H9 (cell line): ENCODE measurements at regions not wholly inside any gene's neighbourhood (a gene's known extent, or its start where the extent isn't known, plus 50 kb on each side); places are given as distances from the start of the nearest gene placed in this dataset.
"Not testable (repeated sequence)": the region's sequence is repeated elsewhere in the genome, so short reads cannot be mapped to it uniquely, and the experiment has no call there.

Source experiments
- DNase-seq: peaks from one replicate; pipeline ENCODE4 v3.0.0-alpha.2; 2017
- H2AFZ ChIP-seq: one replicate; pipeline ENCODE4 v1.6.1; 2013; ENCODE audit warnings: mild to moderate bottlenecking, low read length, control low read depth, moderate library complexity
- H2AK5ac ChIP-seq: 2 replicates; pipeline ENCODE4 v1.6.1; 2013; ENCODE audit warnings: low read length, control low read depth, mixed read lengths; ENCODE audit not compliant: insufficient read length
- H2BK120ac ChIP-seq: one replicate; pipeline ENCODE4 v1.6.1; 2013; ENCODE audit warnings: low read depth, mild to moderate bottlenecking, low read length, control low read depth, inconsistent platforms; ENCODE audit not compliant: poor library complexity, severe bottlenecking
- H2BK12ac ChIP-seq: 2 replicates; pipeline ENCODE4 v1.6.1; 2013; ENCODE audit warnings: low read length, control low read depth, mixed read lengths, low read depth; ENCODE audit not compliant: insufficient read length
- H2BK15ac ChIP-seq: 2 replicates; pipeline ENCODE4 v1.6.1; 2013; ENCODE audit warnings: low read depth, low read length, control low read depth
- H2BK20ac ChIP-seq: one replicate; pipeline ENCODE4 v1.6.1; 2013; ENCODE audit warnings: low read depth, mild to moderate bottlenecking, low read length, control low read depth, inconsistent platforms; ENCODE audit not compliant: poor library complexity, severe bottlenecking
- H2BK5ac ChIP-seq: 2 replicates; pipeline ENCODE4 v1.6.1; 2013; ENCODE audit warnings: low read length, control low read depth, mixed read lengths; ENCODE audit not compliant: insufficient read length
- H3K14ac ChIP-seq: 2 replicates; pipeline ENCODE4 v1.6.1; 2013; ENCODE audit warnings: low read length, control low read depth; ENCODE audit not compliant: insufficient read depth
- H3K18ac ChIP-seq: 2 replicates; pipeline ENCODE4 v1.6.1; 2013; ENCODE audit warnings: low read depth, mild to moderate bottlenecking, mixed read lengths, low read length, control low read depth; ENCODE audit not compliant: insufficient read length
- H3K23ac ChIP-seq: 2 replicates; pipeline ENCODE4 v1.6.1; 2013; ENCODE audit warnings: low read length, control low read depth, mixed read lengths, low read depth; ENCODE audit not compliant: insufficient read length
- H3K23me2 ChIP-seq: 2 replicates; pipeline ENCODE4 v1.6.1; 2013; ENCODE audit warnings: low read depth, mild to moderate bottlenecking, mixed read lengths, low read length, control low read depth; ENCODE audit not compliant: insufficient read length, poor library complexity, severe bottlenecking
- H3K27ac ChIP-seq: 2 replicates; pipeline ENCODE4 v1.5.1; 2013; ENCODE audit warnings: low read length, control low read depth, mixed read lengths, low read depth; ENCODE audit not compliant: insufficient read length
- H3K27me3 ChIP-seq: 2 replicates; pipeline ENCODE4 v1.6.1; 2013; ENCODE audit warnings: low read length, control low read depth, inconsistent platforms; ENCODE audit not compliant: insufficient read depth
- H3K4ac ChIP-seq: 2 replicates; pipeline ENCODE4 v1.6.1; 2013; ENCODE audit warnings: low read depth, mild to moderate bottlenecking, control low read depth, inconsistent platforms, low read length, moderate library complexity
- H3K4me1 ChIP-seq: 2 replicates; pipeline ENCODE4 v1.6.1; 2013; ENCODE audit warnings: low read length, control low read depth, inconsistent platforms; ENCODE audit not compliant: insufficient read depth
- H3K4me2 ChIP-seq: 2 replicates; pipeline ENCODE4 v1.6.1; 2013; ENCODE audit warnings: low read length, control low read depth, mixed read lengths; ENCODE audit not compliant: insufficient read length, insufficient read depth
- H3K56ac ChIP-seq: 2 replicates; pipeline ENCODE4 v1.6.1; 2013; ENCODE audit warnings: low read depth, mild to moderate bottlenecking, mixed read lengths, low read length, control low read depth; ENCODE audit not compliant: insufficient read length
- H3K79me1 ChIP-seq: 2 replicates; pipeline ENCODE4 v1.6.1; 2013; ENCODE audit warnings: low read depth, mild to moderate bottlenecking, moderate library complexity, low read length, control low read depth, inconsistent platforms; ENCODE audit not compliant: insufficient read depth, poor library complexity, severe bottlenecking
- H3K79me2 ChIP-seq: 2 replicates; pipeline ENCODE4 v1.6.1; 2013; ENCODE audit warnings: low read length, control low read depth, inconsistent platforms; ENCODE audit not compliant: insufficient read depth
- H3K9ac ChIP-seq: 2 replicates; pipeline ENCODE4 v1.6.1; 2013; ENCODE audit warnings: low read length, control low read depth, mixed read lengths; ENCODE audit not compliant: insufficient read length; ENCODE audit errors: extremely low read depth
- H3K9me3 ChIP-seq: one replicate; pipeline ENCODE4 v1.6.1; 2013; ENCODE audit warnings: low read depth, low read length, inconsistent platforms; ENCODE audit not compliant: control insufficient read depth
- H3T11ph ChIP-seq: one replicate; pipeline ENCODE4 v1.6.1; 2013; ENCODE audit warnings: mild to moderate bottlenecking, low read length, control low read depth, inconsistent platforms
- H4K20me1 ChIP-seq: one replicate; pipeline ENCODE4 v1.6.1; 2013; ENCODE audit not compliant: control insufficient read depth, insufficient read length, insufficient read depth
- H4K5ac ChIP-seq: 2 replicates; pipeline ENCODE4 v1.6.1; 2013; ENCODE audit warnings: low read depth, mild to moderate bottlenecking, mixed read lengths, low read length, control low read depth; ENCODE audit not compliant: insufficient read length
- H4K8ac ChIP-seq: replicated peaks from 2 replicates; pipeline ENCODE4 v1.6.1; 2013; ENCODE audit warnings: low read length, control low read depth, mixed read lengths, low read depth; ENCODE audit not compliant: insufficient read length
- H4K91ac ChIP-seq: 2 replicates; pipeline ENCODE4 v1.6.1; 2013; ENCODE audit warnings: low read depth, mild to moderate bottlenecking, moderate library complexity, mixed read lengths, low read length, control low read depth; ENCODE audit not compliant: insufficient read length
- H3K27ac Mint-ChIP-seq, 3 experiments: 2 replicates in 2 of 3; 3 replicates in 1 of 3; pipeline ENCODE4 v1.8.0; 2020 to 2021; ENCODE audit warnings: mixed read lengths in 3 of 3, mild to moderate bottlenecking in 1 of 3, moderate library complexity in 1 of 3
- H3K27me3 Mint-ChIP-seq: 2 replicates; pipeline ENCODE4 v1.8.0; 2021; ENCODE audit warnings: low read depth, mild to moderate bottlenecking, moderate library complexity, mixed read lengths
- H3K36me3 Mint-ChIP-seq, 3 experiments: 2 replicates in 2 of 3; 3 replicates in 1 of 3; pipeline ENCODE4 v1.8.0; 2020 to 2021; ENCODE audit warnings: low read depth in 3 of 3, mixed read lengths in 3 of 3; ENCODE audit not compliant: insufficient read depth in 1 of 3
- H3K4me1 Mint-ChIP-seq, 2 experiments: 2 replicates each; pipeline ENCODE4 v1.8.0; 2020; ENCODE audit warnings: mixed read lengths in 2 of 2
- H3K4me3 Mint-ChIP-seq, 2 experiments: 2 replicates in 1 of 2; 3 replicates in 1 of 2; pipeline ENCODE4 v1.8.0; 2020 to 2021; ENCODE audit warnings: mild to moderate bottlenecking in 2 of 2, mixed read lengths in 2 of 2, moderate library complexity in 1 of 2
- H3K9me3 Mint-ChIP-seq, 2 experiments: 2 replicates in 1 of 2; 3 replicates in 1 of 2; pipeline ENCODE4 v1.8.0; 2020; ENCODE audit warnings: mild to moderate bottlenecking in 2 of 2, mixed read lengths in 2 of 2, moderate library complexity in 1 of 2
- CTCF ChIP-seq: fragments of 200-600 bp; sonication (generic); conservative IDR thresholded peaks from 3 replicates; pipeline ENCODE4 v1.8.0; 2021; ENCODE audit warnings: antibody characterized with exemption, mild to moderate bottlenecking
- WGBS: extraction: QIAGEN DNeasy Blood & Tissue Kit; methylation state at CpG from one replicate; pipeline ENCODE4 v1.1.7; 2013; ENCODE audit warnings: missing lambda C conversion rate, low lambda C conversion rate, mixed read lengths; ENCODE audit not compliant: insufficient read length; ENCODE audit errors: extremely low coverage; 5-methylcytosine and 5-hydroxymethylcytosine counted together

GRCh38 chr2:35443087-35443486 is 912.5 kb upstream of the CRIM1 start:
- Histone ChIP-seq H2BK5ac (no peak overlapping the region), H3K4me1 (no peaks in the 10 kb centered on the region), H3K56ac (no peak overlapping the region), H3K4ac (no peak overlapping the region), H3K79me2 (no peaks in the 10 kb centered on the region), H2BK20ac (no peak overlapping the region), H3K27ac (no peak overlapping the region), H4K20me1 (no peaks in the 10 kb centered on the region), H3T11ph (no peak overlapping the region), H4K91ac (no peak overlapping the region), H2AK5ac (no peak overlapping the region), H2BK15ac (no peak overlapping the region), H3K27me3 (no peaks in the 10 kb centered on the region), H2BK12ac (no peak overlapping the region), H4K5ac (no peak overlapping the region), H4K8ac (no peak overlapping the region), H3K9me3 (no peaks in the 10 kb centered on the region), H3K79me1 (no peaks in the 10 kb centered on the region), H3K18ac (no peak overlapping the region), H3K23me2 (no peaks in the 10 kb centered on the region), H2AFZ (no peak overlapping the region), H3K9ac (no peak overlapping the region), H3K4me2 (no peak overlapping the region), H3K23ac (no peak overlapping the region), H3K14ac (no peak overlapping the region), H2BK120ac (no peak overlapping the region)
- Mint-ChIP-seq H3K9me3 (peaks cover 0 to 3% of the 10 kb centered on the region in 2 experiments; a peak in 3 of 5 replicates), H3K4me1 (peaks cover 6 to 20% of the 10 kb centered on the region in 2 experiments; a peak in 3 of 4 replicates), H3K36me3 (peaks cover 12 to 20% (median 19%) of the 10 kb centered on the region in 3 experiments), H3K27ac (peak overlapping the region in 1 of 3 experiments; percentile 7; a peak in 1 of 7 replicates), H3K27me3 (no peaks in the 10 kb centered on the region), H3K4me3 (no peak overlapping the region)
- TF ChIP-seq CTCF, result no peak
- no peak for DNase-seq

- H2BK12ac ChIP-seq, H3K79me2 ChIP-seq, H2AK5ac ChIP-seq, H3T11ph ChIP-seq, H3K9me3 Mint-ChIP-seq, H4K91ac ChIP-seq, H3K27ac ChIP-seq, H4K5ac ChIP-seq, H3K9me3 ChIP-seq, H3K4me1 ChIP-seq, H2BK5ac ChIP-seq, H3K4me3 Mint-ChIP-seq, H3K27me3 ChIP-seq, H3K56ac ChIP-seq, H3K14ac ChIP-seq, H3K23me2 ChIP-seq, DNase-seq, H2AFZ ChIP-seq, H4K8ac ChIP-seq, H3K79me1 ChIP-seq, H4K20me1 ChIP-seq, H3K23ac ChIP-seq, H3K4ac ChIP-seq, H3K27ac Mint-ChIP-seq, H2BK15ac ChIP-seq, H3K9ac ChIP-seq, H3K18ac ChIP-seq, H2BK120ac ChIP-seq, H3K27me3 Mint-ChIP-seq, H3K4me2 ChIP-seq, H2BK20ac ChIP-seq: not testable (repeated sequence)
- H3K36me3 Mint-ChIP-seq, result peaks cover 12 to 20% (median 19%) of the 10 kb centered on the region in 3 experiments
- no CpG with 5 or more reads among the region's 9 CpGs for WGBS
- peaks cover 6 to 17% of the 10 kb centered on the region in 2 experiments for H3K4me1 Mint-ChIP-seq
Observed at GRCh38 chr2:35441575-35441974, 914.0 kb upstream of the CRIM1 start.
